H9 (cell line): ENCODE measurements at regions not wholly inside any gene's neighbourhood (a gene's known extent, or its start where the extent isn't known, plus 50 kb on each side); places are given as distances from the start of the nearest gene placed in this dataset.

Source experiments
- DNase-seq: peaks from one replicate; pipeline ENCODE4 v3.0.0-alpha.2; 2017
- H2AFZ ChIP-seq: one replicate; pipeline ENCODE4 v1.6.1; 2013; ENCODE audit warnings: mild to moderate bottlenecking, low read length, control low read depth, moderate library complexity
- H2AK5ac ChIP-seq: 2 replicates; pipeline ENCODE4 v1.6.1; 2013; ENCODE audit warnings: low read length, control low read depth, mixed read lengths; ENCODE audit not compliant: insufficient read length
- H2BK120ac ChIP-seq: one replicate; pipeline ENCODE4 v1.6.1; 2013; ENCODE audit warnings: low read depth, mild to moderate bottlenecking, low read length, control low read depth, inconsistent platforms; ENCODE audit not compliant: poor library complexity, severe bottlenecking
- H2BK12ac ChIP-seq: 2 replicates; pipeline ENCODE4 v1.6.1; 2013; ENCODE audit warnings: low read length, control low read depth, mixed read lengths, low read depth; ENCODE audit not compliant: insufficient read length
- H2BK15ac ChIP-seq: 2 replicates; pipeline ENCODE4 v1.6.1; 2013; ENCODE audit warnings: low read depth, low read length, control low read depth
- H2BK20ac ChIP-seq: one replicate; pipeline ENCODE4 v1.6.1; 2013; ENCODE audit warnings: low read depth, mild to moderate bottlenecking, low read length, control low read depth, inconsistent platforms; ENCODE audit not compliant: poor library complexity, severe bottlenecking
- H2BK5ac ChIP-seq: 2 replicates; pipeline ENCODE4 v1.6.1; 2013; ENCODE audit warnings: low read length, control low read depth, mixed read lengths; ENCODE audit not compliant: insufficient read length
- H3K14ac ChIP-seq: 2 replicates; pipeline ENCODE4 v1.6.1; 2013; ENCODE audit warnings: low read length, control low read depth; ENCODE audit not compliant: insufficient read depth
- H3K18ac ChIP-seq: 2 replicates; pipeline ENCODE4 v1.6.1; 2013; ENCODE audit warnings: low read depth, mild to moderate bottlenecking, mixed read lengths, low read length, control low read depth; ENCODE audit not compliant: insufficient read length
- H3K23ac ChIP-seq: 2 replicates; pipeline ENCODE4 v1.6.1; 2013; ENCODE audit warnings: low read length, control low read depth, mixed read lengths, low read depth; ENCODE audit not compliant: insufficient read length
- H3K23me2 ChIP-seq: 2 replicates; pipeline ENCODE4 v1.6.1; 2013; ENCODE audit warnings: low read depth, mild to moderate bottlenecking, mixed read lengths, low read length, control low read depth; ENCODE audit not compliant: insufficient read length, poor library complexity, severe bottlenecking
- H3K27ac ChIP-seq: 2 replicates; pipeline ENCODE4 v1.5.1; 2013; ENCODE audit warnings: low read length, control low read depth, mixed read lengths, low read depth; ENCODE audit not compliant: insufficient read length
- H3K27me3 ChIP-seq: 2 replicates; pipeline ENCODE4 v1.6.1; 2013; ENCODE audit warnings: low read length, control low read depth, inconsistent platforms; ENCODE audit not compliant: insufficient read depth
- H3K4ac ChIP-seq: 2 replicates; pipeline ENCODE4 v1.6.1; 2013; ENCODE audit warnings: low read depth, mild to moderate bottlenecking, control low read depth, inconsistent platforms, low read length, moderate library complexity
- H3K4me1 ChIP-seq: 2 replicates; pipeline ENCODE4 v1.6.1; 2013; ENCODE audit warnings: low read length, control low read depth, inconsistent platforms; ENCODE audit not compliant: insufficient read depth
- H3K4me2 ChIP-seq: 2 replicates; pipeline ENCODE4 v1.6.1; 2013; ENCODE audit warnings: low read length, control low read depth, mixed read lengths; ENCODE audit not compliant: insufficient read length, insufficient read depth
- H3K56ac ChIP-seq: 2 replicates; pipeline ENCODE4 v1.6.1; 2013; ENCODE audit warnings: low read depth, mild to moderate bottlenecking, mixed read lengths, low read length, control low read depth; ENCODE audit not compliant: insufficient read length
- H3K79me1 ChIP-seq: 2 replicates; pipeline ENCODE4 v1.6.1; 2013; ENCODE audit warnings: low read depth, mild to moderate bottlenecking, moderate library complexity, low read length, control low read depth, inconsistent platforms; ENCODE audit not compliant: insufficient read depth, poor library complexity, severe bottlenecking
- H3K79me2 ChIP-seq: 2 replicates; pipeline ENCODE4 v1.6.1; 2013; ENCODE audit warnings: low read length, control low read depth, inconsistent platforms; ENCODE audit not compliant: insufficient read depth
- H3K9ac ChIP-seq: 2 replicates; pipeline ENCODE4 v1.6.1; 2013; ENCODE audit warnings: low read length, control low read depth, mixed read lengths; ENCODE audit not compliant: insufficient read length; ENCODE audit errors: extremely low read depth
- H3K9me3 ChIP-seq: one replicate; pipeline ENCODE4 v1.6.1; 2013; ENCODE audit warnings: low read depth, low read length, inconsistent platforms; ENCODE audit not compliant: control insufficient read depth
- H3T11ph ChIP-seq: one replicate; pipeline ENCODE4 v1.6.1; 2013; ENCODE audit warnings: mild to moderate bottlenecking, low read length, control low read depth, inconsistent platforms
- H4K20me1 ChIP-seq: one replicate; pipeline ENCODE4 v1.6.1; 2013; ENCODE audit not compliant: control insufficient read depth, insufficient read length, insufficient read depth
- H4K5ac ChIP-seq: 2 replicates; pipeline ENCODE4 v1.6.1; 2013; ENCODE audit warnings: low read depth, mild to moderate bottlenecking, mixed read lengths, low read length, control low read depth; ENCODE audit not compliant: insufficient read length
- H4K8ac ChIP-seq: replicated peaks from 2 replicates; pipeline ENCODE4 v1.6.1; 2013; ENCODE audit warnings: low read length, control low read depth, mixed read lengths, low read depth; ENCODE audit not compliant: insufficient read length
- H4K91ac ChIP-seq: 2 replicates; pipeline ENCODE4 v1.6.1; 2013; ENCODE audit warnings: low read depth, mild to moderate bottlenecking, moderate library complexity, mixed read lengths, low read length, control low read depth; ENCODE audit not compliant: insufficient read length
- H3K27ac Mint-ChIP-seq, 3 experiments: 2 replicates in 2 of 3; 3 replicates in 1 of 3; pipeline ENCODE4 v1.8.0; 2020 to 2021; ENCODE audit warnings: mixed read lengths in 3 of 3, mild to moderate bottlenecking in 1 of 3, moderate library complexity in 1 of 3
- H3K27me3 Mint-ChIP-seq: 2 replicates; pipeline ENCODE4 v1.8.0; 2021; ENCODE audit warnings: low read depth, mild to moderate bottlenecking, moderate library complexity, mixed read lengths
- H3K36me3 Mint-ChIP-seq, 3 experiments: 2 replicates in 2 of 3; 3 replicates in 1 of 3; pipeline ENCODE4 v1.8.0; 2020 to 2021; ENCODE audit warnings: low read depth in 3 of 3, mixed read lengths in 3 of 3; ENCODE audit not compliant: insufficient read depth in 1 of 3
- H3K4me1 Mint-ChIP-seq, 2 experiments: 2 replicates each; pipeline ENCODE4 v1.8.0; 2020; ENCODE audit warnings: mixed read lengths in 2 of 2
- H3K4me3 Mint-ChIP-seq, 2 experiments: 2 replicates in 1 of 2; 3 replicates in 1 of 2; pipeline ENCODE4 v1.8.0; 2020 to 2021; ENCODE audit warnings: mild to moderate bottlenecking in 2 of 2, mixed read lengths in 2 of 2, moderate library complexity in 1 of 2
- H3K9me3 Mint-ChIP-seq, 2 experiments: 2 replicates in 1 of 2; 3 replicates in 1 of 2; pipeline ENCODE4 v1.8.0; 2020; ENCODE audit warnings: mild to moderate bottlenecking in 2 of 2, mixed read lengths in 2 of 2, moderate library complexity in 1 of 2
- TF ChIP-seq, protein P1 (sequence below): fragments of 200-600 bp; sonication (generic); conservative IDR thresholded peaks from 3 replicates; pipeline ENCODE4 v1.8.0; 2021; ENCODE audit warnings: antibody characterized with exemption, mild to moderate bottlenecking

GRCh38 chr7:142437741-142438140 is 179.9 kb upstream of the PRSS58 start:
- Histone ChIP-seq H3K9ac (no peak overlapping the region), H3K23me2 (no peaks in the 10 kb centered on the region), H2BK15ac (no peak overlapping the region), H3K27me3 (no peaks in the 10 kb centered on the region), H3K23ac (no peak overlapping the region), H2BK12ac (no peak overlapping the region), H4K5ac (no peak overlapping the region), H2AK5ac (no peak overlapping the region), H2BK5ac (no peak overlapping the region), H3K9me3 (no peaks in the 10 kb centered on the region), H4K91ac (no peak overlapping the region), H3K56ac (no peak overlapping the region), H2AFZ (no peak overlapping the region), H3K14ac (no peak overlapping the region), H3T11ph (no peak overlapping the region), H2BK120ac (no peak overlapping the region), H4K20me1 (no peaks in the 10 kb centered on the region), H3K4me1 (0 out of 2 replicates have a peak, but pooled peaks cover 2% of the 10 kb centered on the region), H3K79me2 (no peaks in the 10 kb centered on the region), H3K18ac (no peak overlapping the region), H3K27ac (no peak overlapping the region), H3K4ac (no peak overlapping the region), H2BK20ac (no peak overlapping the region), H4K8ac (no peak overlapping the region), H3K79me1 (no peaks in the 10 kb centered on the region), H3K4me2 (no peak overlapping the region)
- Mint-ChIP-seq H3K36me3 (0 out of 7 replicates have a peak, but pooled peaks cover 0 to 2% (median 0%) of the 10 kb centered on the region in 3 experiments), H3K27me3 (peaks cover 2% of the 10 kb centered on the region), H3K9me3 (no peaks in the 10 kb centered on the region), H3K4me3 (no peak overlapping the region), H3K4me1 (peaks cover 13 to 21% of the 10 kb centered on the region in 2 experiments), H3K27ac (no peak overlapping the region)
- no peak for DNase-seq
- TF ChIP-seq, protein P1, sequence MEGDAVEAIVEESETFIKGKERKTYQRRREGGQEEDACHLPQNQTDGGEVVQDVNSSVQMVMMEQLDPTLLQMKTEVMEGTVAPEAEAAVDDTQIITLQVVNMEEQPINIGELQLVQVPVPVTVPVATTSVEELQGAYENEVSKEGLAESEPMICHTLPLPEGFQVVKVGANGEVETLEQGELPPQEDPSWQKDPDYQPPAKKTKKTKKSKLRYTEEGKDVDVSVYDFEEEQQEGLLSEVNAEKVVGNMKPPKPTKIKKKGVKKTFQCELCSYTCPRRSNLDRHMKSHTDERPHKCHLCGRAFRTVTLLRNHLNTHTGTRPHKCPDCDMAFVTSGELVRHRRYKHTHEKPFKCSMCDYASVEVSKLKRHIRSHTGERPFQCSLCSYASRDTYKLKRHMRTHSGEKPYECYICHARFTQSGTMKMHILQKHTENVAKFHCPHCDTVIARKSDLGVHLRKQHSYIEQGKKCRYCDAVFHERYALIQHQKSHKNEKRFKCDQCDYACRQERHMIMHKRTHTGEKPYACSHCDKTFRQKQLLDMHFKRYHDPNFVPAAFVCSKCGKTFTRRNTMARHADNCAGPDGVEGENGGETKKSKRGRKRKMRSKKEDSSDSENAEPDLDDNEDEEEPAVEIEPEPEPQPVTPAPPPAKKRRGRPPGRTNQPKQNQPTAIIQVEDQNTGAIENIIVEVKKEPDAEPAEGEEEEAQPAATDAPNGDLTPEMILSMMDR, result no peak
